Upper lobe of right lung (tissue), 1 donor: ENCODE measurements at regions not wholly inside any gene's neighbourhood (a gene's known extent, or its start where the extent isn't known, plus 50 kb on each side); places are given as distances from the start of the nearest gene placed in this dataset.

Experiments used
- ATAC-seq: fragments of 200-7000 bp; cut with Tn5 transposase; one replicate; pipeline ENCODE4 v1.9.1; 2020; ENCODE audit warnings: mild to moderate bottlenecking, moderate library complexity
- DNase-seq: peaks from one replicate; pipeline ENCODE4 v3.0.0-alpha.2; 2020
- H3K27ac ChIP-seq: fragments of 200-600 bp; one replicate; pipeline ENCODE4 v1.8.0; 2022
- H3K27me3 ChIP-seq: fragments of 200-600 bp; one replicate; pipeline ENCODE4 v1.8.0; 2022; ENCODE audit warnings: mild to moderate bottlenecking
- H3K36me3 ChIP-seq: fragments of 200-600 bp; one replicate; pipeline ENCODE4 v1.8.0; 2022
- H3K4me1 ChIP-seq: fragments of 200-600 bp; one replicate; pipeline ENCODE4 v1.8.0; 2022
- H3K4me3 ChIP-seq: fragments of 200-600 bp; one replicate; pipeline ENCODE4 v1.8.0; 2022; ENCODE audit warnings: mild to moderate bottlenecking
- H3K9me3 ChIP-seq: fragments of 200-600 bp; one replicate; pipeline ENCODE4 v1.8.0; 2022
- intact Hi-C: fragments of 100-400 bp; cut with DNase I; formaldehyde crosslinking; loops from one replicate; pipeline ENCODE4 v1.11.0; 2022
- TF ChIP-seq, protein P1 (sequence below): fragments of 200-600 bp; IDR thresholded peaks from one replicate; pipeline ENCODE4 v1.8.0; 2022; ENCODE audit warnings: antibody characterized with exemption
- donor health status: DM: no; HTN: yes; CAD: no; lungs with severe emphysema.

DNA sequence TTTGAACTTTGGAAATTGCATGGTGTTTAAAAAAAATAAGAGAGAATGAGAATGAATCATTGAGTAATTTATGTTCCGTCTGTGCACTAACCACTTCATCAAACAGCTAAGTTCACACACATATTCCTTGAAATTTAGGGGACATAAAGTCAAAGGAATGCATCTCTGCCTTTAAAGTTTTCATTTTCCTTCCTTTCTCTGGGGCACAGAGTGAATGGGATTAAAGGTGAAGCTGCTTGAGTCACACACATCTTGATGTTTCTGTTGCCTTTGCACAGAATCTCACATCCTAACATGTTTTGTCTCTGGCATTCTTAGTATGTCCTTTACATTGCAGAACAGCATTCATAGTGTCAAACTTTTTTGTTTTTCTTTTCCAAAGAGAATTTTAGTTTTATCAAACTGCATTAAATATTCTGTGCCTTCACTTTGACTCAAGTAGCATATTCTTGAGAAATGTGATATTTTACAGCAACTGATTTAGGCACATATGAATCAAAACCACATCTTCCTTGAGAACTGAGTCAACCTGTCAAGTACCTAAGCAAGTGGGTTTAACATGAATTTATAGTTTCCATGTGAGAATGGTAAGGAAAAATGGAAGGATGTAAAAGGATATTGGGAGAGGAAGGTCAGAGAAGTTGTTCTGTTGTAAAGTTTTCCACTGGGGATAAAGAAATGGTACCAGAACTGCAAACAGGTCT is 169.1 kb upstream of the THUMPD2 start:
- Histone ChIP-seq H3K36me3 (no peaks in the 10 kb centered on the region), H3K27me3 (no peaks in the 10 kb centered on the region), H3K9me3 (no peaks in the 10 kb centered on the region), H3K4me1 (no peaks in the 10 kb centered on the region), H3K4me3 (no peak overlapping the region), H3K27ac (no peak overlapping the region)
- DNase-seq (no peak), ATAC-seq (no peak)
- TF ChIP-seq, protein P1, sequence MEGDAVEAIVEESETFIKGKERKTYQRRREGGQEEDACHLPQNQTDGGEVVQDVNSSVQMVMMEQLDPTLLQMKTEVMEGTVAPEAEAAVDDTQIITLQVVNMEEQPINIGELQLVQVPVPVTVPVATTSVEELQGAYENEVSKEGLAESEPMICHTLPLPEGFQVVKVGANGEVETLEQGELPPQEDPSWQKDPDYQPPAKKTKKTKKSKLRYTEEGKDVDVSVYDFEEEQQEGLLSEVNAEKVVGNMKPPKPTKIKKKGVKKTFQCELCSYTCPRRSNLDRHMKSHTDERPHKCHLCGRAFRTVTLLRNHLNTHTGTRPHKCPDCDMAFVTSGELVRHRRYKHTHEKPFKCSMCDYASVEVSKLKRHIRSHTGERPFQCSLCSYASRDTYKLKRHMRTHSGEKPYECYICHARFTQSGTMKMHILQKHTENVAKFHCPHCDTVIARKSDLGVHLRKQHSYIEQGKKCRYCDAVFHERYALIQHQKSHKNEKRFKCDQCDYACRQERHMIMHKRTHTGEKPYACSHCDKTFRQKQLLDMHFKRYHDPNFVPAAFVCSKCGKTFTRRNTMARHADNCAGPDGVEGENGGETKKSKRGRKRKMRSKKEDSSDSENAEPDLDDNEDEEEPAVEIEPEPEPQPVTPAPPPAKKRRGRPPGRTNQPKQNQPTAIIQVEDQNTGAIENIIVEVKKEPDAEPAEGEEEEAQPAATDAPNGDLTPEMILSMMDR, result no peak
- intact Hi-C loops, result no loop called here

GRCh38 chr2:39947294-39948015 is 168.4 kb upstream of the THUMPD2 start:
- intact Hi-C loops, result no loop called here
- TF ChIP-seq, protein P1, result no peak
- H3K36me3 ChIP-seq, result no peaks in the 10 kb centered on the region

DNA sequence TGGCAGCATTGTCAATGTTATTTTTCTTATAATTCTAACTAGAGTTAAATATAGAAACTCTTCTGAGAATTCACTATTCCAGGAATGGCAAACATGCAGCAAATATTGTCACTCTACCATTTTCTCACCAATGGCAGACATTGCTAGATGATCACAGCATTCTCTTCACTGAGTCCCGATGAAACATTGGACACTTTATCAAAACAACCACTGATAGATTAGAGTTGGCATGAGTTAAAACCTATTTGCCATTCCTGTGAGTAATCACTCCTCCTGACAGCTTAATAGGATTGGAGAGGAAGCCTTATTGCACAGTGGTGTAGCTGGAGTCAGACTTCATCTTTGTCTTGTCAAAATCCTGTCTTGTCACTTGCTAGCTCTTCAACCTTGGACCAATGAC is 163.9 kb upstream of the THUMPD2 start:
- DNase-seq (no peak), ATAC-seq (no peak)
- no peak overlapping the region for H3K27ac ChIP-seq
- H3K9me3 ChIP-seq, result no peaks in the 10 kb centered on the region
- TF ChIP-seq, protein P1, result no peak
- no peaks in the 10 kb centered on the region for H3K36me3 ChIP-seq
- no peaks in the 10 kb centered on the region for H3K27me3 ChIP-seq
- intact Hi-C loops, result no loop called here
- no peaks in the 10 kb centered on the region for H3K4me1 ChIP-seq
- H3K4me3 ChIP-seq, result no peak overlapping the region

More at GRCh38 chr2:39947294-39948015, 168.4 kb upstream of the THUMPD2 start:
- ATAC-seq (no peak), DNase-seq (no peak)
- H3K4me3 ChIP-seq, result no peak overlapping the region
- no peaks in the 10 kb centered on the region for H3K27me3 ChIP-seq
- no peaks in the 10 kb centered on the region for H3K4me1 ChIP-seq
- no peaks in the 10 kb centered on the region for H3K9me3 ChIP-seq
- H3K27ac ChIP-seq, result no peak overlapping the region

DNA sequence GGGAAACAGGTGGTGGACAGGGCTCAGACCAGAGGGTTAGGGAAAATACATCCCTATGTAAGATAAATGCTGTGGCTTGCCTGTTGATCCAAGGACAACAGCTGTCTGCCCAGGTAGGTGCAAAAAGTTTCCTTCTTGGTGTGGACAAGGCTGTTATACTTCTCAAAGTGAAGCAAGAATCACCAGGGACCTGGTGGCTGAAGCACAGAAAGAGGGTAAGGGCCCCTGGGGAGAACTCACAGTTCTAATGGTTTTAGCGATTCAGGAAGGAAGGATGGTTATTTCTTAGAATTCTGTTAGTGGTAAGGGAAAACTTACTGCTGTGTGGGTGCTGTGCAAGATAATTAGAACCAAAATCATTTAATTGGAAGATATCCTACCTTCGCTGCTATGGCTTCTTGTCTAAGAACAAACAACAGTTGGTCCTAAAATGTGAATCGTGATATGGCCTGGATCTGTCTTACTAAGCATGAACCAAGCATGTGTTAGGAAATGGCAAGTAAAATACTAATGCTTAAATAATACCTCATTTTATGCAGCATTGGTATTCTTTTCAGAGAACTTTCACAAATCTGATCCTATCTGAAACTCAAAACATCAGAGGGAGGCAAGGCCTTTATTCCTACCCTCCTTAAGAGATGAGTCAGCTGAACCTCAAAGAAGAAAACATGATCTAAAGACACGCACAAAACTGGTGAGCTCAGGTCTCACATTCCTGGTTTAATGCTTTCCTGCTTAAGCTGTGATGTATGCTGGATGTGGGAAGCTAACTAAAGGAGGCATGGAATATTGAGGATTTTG is 159.2 kb upstream of the THUMPD2 start:
- Histone ChIP-seq H3K4me3 (no peak overlapping the region), H3K9me3 (no peaks in the 10 kb centered on the region), H3K27ac (no peak overlapping the region), H3K27me3 (no peaks in the 10 kb centered on the region), H3K36me3 (no peaks in the 10 kb centered on the region), H3K4me1 (no peaks in the 10 kb centered on the region)
- ATAC-seq (no peak), DNase-seq (no peak)
- TF ChIP-seq, protein P1, result no peak
- intact Hi-C loops, result no loop called here

- TF ChIP-seq, protein P1, result no peak
- Histone ChIP-seq H3K36me3 (no peaks in the 10 kb centered on the region), H3K27ac (no peak overlapping the region), H3K4me1 (no peaks in the 10 kb centered on the region), H3K4me3 (no peak overlapping the region), H3K27me3 (no peaks in the 10 kb centered on the region), H3K9me3 (no peaks in the 10 kb centered on the region)
- DNase-seq, result no peak
- intact Hi-C loops, result no loop called here
- no peak for ATAC-seq
Measured at GRCh38 chr2:39937621-39938020, 158.6 kb upstream of the THUMPD2 start.
